ENCODE measurements at regions not wholly inside any gene's neighbourhood (a gene's known extent, or its start where the extent isn't known, plus 50 kb on each side); places are given as distances from the start of the nearest gene placed in this dataset.

DNA sequence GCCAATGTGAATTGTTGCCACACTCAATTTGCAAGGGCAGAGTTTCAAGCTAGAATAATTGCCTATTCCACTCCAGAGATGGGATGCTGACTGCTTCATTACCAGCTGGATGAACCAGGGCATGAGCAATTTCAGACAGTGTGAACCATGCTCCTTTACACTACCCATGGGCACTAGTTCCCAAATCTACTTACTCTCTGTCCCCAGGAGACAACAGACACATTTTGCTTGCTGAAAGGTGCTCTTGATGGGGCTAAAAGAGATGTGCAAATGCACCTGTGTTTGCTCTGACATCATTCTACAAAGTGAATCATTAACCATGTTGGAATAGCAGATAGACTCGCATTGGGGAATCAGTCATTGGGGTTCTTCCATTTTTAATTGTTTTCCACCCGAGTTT lies 522.3 kb upstream of the NUDT12 start:
- WGBS, 2 experiments (ENCODE audit: insufficient coverage in 1 of 2, insufficient read length in 1 of 2): 98% methylated on average over 2 of the region's 2 CpGs; no CpG with 5 or more reads in 1 of the 2 experiments
- no peaks in the 10 kb centered on the region for H3K27me3 ChIP-seq (ENCODE audit: control insufficient read depth, insufficient read depth, low read length, poor library complexity, severe bottlenecking)
- H3K4me3 ChIP-seq (ENCODE audit: low read length): no peak overlapping the region
- H3K4me3 Mint-ChIP-seq: no peak overlapping the region
- no peaks in the 10 kb centered on the region for H3K9me3 ChIP-seq (ENCODE audit: control insufficient read depth, low read length)
- no peak overlapping the region for H3K27ac ChIP-seq (ENCODE audit: low read depth, low read length)
- no peak overlapping the region for H3K27ac Mint-ChIP-seq
- no peak overlapping the region for H3K9ac ChIP-seq (ENCODE audit: extremely low read depth, low read length, poor library complexity, severe bottlenecking)
- no peaks in the 10 kb centered on the region for H3K27me3 Mint-ChIP-seq (ENCODE audit: insufficient read depth)
- no peak for DNase-seq
- peaks cover 6% of the 10 kb centered on the region for H3K9me3 Mint-ChIP-seq
- H3K4me1 Mint-ChIP-seq: peaks cover 9% of the 10 kb centered on the region
- H3K4me1 ChIP-seq (ENCODE audit: control insufficient read depth, insufficient read depth, low read length): no peaks in the 10 kb centered on the region
- TF ChIP-seq, protein P1, sequence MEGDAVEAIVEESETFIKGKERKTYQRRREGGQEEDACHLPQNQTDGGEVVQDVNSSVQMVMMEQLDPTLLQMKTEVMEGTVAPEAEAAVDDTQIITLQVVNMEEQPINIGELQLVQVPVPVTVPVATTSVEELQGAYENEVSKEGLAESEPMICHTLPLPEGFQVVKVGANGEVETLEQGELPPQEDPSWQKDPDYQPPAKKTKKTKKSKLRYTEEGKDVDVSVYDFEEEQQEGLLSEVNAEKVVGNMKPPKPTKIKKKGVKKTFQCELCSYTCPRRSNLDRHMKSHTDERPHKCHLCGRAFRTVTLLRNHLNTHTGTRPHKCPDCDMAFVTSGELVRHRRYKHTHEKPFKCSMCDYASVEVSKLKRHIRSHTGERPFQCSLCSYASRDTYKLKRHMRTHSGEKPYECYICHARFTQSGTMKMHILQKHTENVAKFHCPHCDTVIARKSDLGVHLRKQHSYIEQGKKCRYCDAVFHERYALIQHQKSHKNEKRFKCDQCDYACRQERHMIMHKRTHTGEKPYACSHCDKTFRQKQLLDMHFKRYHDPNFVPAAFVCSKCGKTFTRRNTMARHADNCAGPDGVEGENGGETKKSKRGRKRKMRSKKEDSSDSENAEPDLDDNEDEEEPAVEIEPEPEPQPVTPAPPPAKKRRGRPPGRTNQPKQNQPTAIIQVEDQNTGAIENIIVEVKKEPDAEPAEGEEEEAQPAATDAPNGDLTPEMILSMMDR (conservative IDR thresholded peaks at IDR 0.05): no peak
- H3K36me3 Mint-ChIP-seq (ENCODE audit: low read depth): peaks cover 3% of the 10 kb centered on the region
- no peaks in the 10 kb centered on the region for H3K36me3 ChIP-seq (ENCODE audit: control insufficient read depth, insufficient read depth, low read length)

DNA sequence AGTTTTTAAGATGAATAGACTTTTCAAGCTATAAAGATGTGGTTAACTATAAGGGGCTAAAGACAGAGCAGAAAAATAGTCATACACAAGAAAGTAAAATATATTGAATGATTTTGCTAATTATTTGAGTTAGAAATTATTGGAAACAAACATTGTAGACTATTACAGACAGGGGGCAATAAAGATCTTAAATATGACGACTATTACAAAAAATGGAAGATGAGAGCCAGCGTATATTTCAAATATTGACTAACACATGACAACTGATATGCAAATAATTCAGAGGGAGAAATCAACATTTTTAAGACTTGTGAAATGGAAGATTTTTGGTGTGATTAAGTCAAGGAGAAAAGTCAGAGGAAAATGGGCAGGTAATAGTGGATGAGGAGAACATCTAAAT lies 520.2 kb upstream of the NUDT12 start:
- 80 to 100% methylated on average over 1 to 2 of the region's 2 CpGs for WGBS, 2 experiments (ENCODE audit: insufficient coverage in 1 of 2, insufficient read length in 1 of 2)
- H3K36me3 Mint-ChIP-seq (ENCODE audit: low read depth): peaks cover 3% of the 10 kb centered on the region

DNA sequence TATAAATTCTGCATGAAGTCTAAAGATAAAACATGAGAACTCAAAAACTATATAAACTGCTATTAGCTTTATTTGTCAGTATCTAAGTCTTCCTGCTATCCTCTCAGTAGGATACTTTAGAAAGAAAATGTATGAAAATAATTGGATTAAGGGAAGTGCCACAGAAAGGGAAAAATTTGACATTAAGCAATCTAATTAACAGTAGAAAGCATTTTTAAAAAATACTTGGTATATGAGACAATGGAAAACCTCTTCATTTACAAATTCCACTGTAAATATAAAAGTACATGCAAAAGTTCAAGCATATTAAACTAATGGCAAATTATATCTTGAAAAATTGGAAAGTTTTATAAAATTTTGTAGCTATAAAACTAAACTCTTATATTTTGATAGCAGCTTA lies 518.6 kb upstream of the NUDT12 start:
- H3K9me3 Mint-ChIP-seq: peaks cover 10% of the 10 kb centered on the region
- H3K4me1 ChIP-seq (ENCODE audit: control insufficient read depth, insufficient read depth, low read length): no peaks in the 10 kb centered on the region
- no peak overlapping the region for H3K9ac ChIP-seq (ENCODE audit: extremely low read depth, low read length, poor library complexity, severe bottlenecking)
- H3K9me3 ChIP-seq (ENCODE audit: control insufficient read depth, low read length): no peaks in the 10 kb centered on the region
- H3K4me1 Mint-ChIP-seq: peaks cover 8% of the 10 kb centered on the region
- H3K27me3 ChIP-seq (ENCODE audit: control insufficient read depth, insufficient read depth, low read length, poor library complexity, severe bottlenecking): no peaks in the 10 kb centered on the region
- H3K36me3 ChIP-seq (ENCODE audit: control insufficient read depth, insufficient read depth, low read length): no peaks in the 10 kb centered on the region
- H3K27ac ChIP-seq (ENCODE audit: low read depth, low read length): no peak overlapping the region
- TF ChIP-seq, protein P1 (conservative IDR thresholded peaks at IDR 0.05): no peak
- DNase-seq: no peak
- no peaks in the 10 kb centered on the region for H3K27me3 Mint-ChIP-seq (ENCODE audit: insufficient read depth)
- H3K36me3 Mint-ChIP-seq (ENCODE audit: low read depth): peaks cover 3% of the 10 kb centered on the region
- no peak overlapping the region for H3K4me3 Mint-ChIP-seq
- no peak overlapping the region for H3K4me3 ChIP-seq (ENCODE audit: low read length)
- H3K27ac Mint-ChIP-seq: no peak overlapping the region

More for the DNA sequence above, 520.2 kb upstream of the NUDT12 start:
- Histone ChIP-seq H3K4me3 (ENCODE audit: low read length) (no peak overlapping the region), H3K4me1 (ENCODE audit: control insufficient read depth, insufficient read depth, low read length) (no peaks in the 10 kb centered on the region), H3K36me3 (ENCODE audit: control insufficient read depth, insufficient read depth, low read length) (no peaks in the 10 kb centered on the region), H3K9ac (ENCODE audit: extremely low read depth, low read length, poor library complexity, severe bottlenecking) (no peak overlapping the region), H3K27ac (ENCODE audit: low read depth, low read length) (no peak overlapping the region), H3K9me3 (ENCODE audit: control insufficient read depth, low read length) (no peaks in the 10 kb centered on the region), H3K27me3 (ENCODE audit: control insufficient read depth, insufficient read depth, low read length, poor library complexity, severe bottlenecking) (no peaks in the 10 kb centered on the region)
- no peaks in the 10 kb centered on the region for H3K27me3 Mint-ChIP-seq (ENCODE audit: insufficient read depth)
- peaks cover 8% of the 10 kb centered on the region for H3K4me1 Mint-ChIP-seq
- no peak overlapping the region for H3K4me3 Mint-ChIP-seq
- no peak overlapping the region for H3K27ac Mint-ChIP-seq
- no peak for DNase-seq
- TF ChIP-seq, protein P1 (conservative IDR thresholded peaks at IDR 0.05): no peak
- H3K9me3 Mint-ChIP-seq: peaks cover 8% of the 10 kb centered on the region

All from endodermal cell (in vitro differentiated cells).